ENCODE measurements at regions not wholly inside any gene's neighbourhood (a gene's known extent, or its start where the extent isn't known, plus 50 kb on each side); places are given as distances from the start of the nearest gene placed in this dataset.

DNA sequence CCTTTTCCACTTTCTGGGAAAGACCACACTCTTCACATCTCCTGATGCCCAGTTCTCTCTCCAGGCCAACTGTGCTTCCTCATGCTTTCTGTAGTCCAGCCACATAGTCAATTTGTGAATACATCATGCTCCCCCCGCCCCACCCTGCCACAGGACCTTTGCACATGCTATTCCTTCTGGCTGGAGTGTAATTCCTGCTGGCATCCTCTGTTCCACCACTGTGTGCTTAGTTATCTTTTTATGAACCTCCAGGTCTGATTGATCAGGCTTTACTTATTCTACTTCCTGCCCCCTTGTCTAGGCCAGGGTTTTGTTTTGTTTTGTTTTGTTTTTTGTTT lies 372.6 kb upstream of the RIOK2 start:
- no peaks in the 10 kb centered on the region for H3K27me3 ChIP-seq
- no peaks in the 10 kb centered on the region for H3K4me1 ChIP-seq
- no peak overlapping the region for H3K27ac ChIP-seq
- H3K9me3 ChIP-seq = no peaks in the 10 kb centered on the region
- DNase-seq (ENCODE audit: low spot score) = no peak
- no peak overlapping the region for H3K4me3 ChIP-seq
- TF ChIP-seq, protein P1, sequence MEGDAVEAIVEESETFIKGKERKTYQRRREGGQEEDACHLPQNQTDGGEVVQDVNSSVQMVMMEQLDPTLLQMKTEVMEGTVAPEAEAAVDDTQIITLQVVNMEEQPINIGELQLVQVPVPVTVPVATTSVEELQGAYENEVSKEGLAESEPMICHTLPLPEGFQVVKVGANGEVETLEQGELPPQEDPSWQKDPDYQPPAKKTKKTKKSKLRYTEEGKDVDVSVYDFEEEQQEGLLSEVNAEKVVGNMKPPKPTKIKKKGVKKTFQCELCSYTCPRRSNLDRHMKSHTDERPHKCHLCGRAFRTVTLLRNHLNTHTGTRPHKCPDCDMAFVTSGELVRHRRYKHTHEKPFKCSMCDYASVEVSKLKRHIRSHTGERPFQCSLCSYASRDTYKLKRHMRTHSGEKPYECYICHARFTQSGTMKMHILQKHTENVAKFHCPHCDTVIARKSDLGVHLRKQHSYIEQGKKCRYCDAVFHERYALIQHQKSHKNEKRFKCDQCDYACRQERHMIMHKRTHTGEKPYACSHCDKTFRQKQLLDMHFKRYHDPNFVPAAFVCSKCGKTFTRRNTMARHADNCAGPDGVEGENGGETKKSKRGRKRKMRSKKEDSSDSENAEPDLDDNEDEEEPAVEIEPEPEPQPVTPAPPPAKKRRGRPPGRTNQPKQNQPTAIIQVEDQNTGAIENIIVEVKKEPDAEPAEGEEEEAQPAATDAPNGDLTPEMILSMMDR (IDR thresholded peaks at IDR 0.05) = no peak
- no peaks in the 10 kb centered on the region for H3K36me3 ChIP-seq

DNA sequence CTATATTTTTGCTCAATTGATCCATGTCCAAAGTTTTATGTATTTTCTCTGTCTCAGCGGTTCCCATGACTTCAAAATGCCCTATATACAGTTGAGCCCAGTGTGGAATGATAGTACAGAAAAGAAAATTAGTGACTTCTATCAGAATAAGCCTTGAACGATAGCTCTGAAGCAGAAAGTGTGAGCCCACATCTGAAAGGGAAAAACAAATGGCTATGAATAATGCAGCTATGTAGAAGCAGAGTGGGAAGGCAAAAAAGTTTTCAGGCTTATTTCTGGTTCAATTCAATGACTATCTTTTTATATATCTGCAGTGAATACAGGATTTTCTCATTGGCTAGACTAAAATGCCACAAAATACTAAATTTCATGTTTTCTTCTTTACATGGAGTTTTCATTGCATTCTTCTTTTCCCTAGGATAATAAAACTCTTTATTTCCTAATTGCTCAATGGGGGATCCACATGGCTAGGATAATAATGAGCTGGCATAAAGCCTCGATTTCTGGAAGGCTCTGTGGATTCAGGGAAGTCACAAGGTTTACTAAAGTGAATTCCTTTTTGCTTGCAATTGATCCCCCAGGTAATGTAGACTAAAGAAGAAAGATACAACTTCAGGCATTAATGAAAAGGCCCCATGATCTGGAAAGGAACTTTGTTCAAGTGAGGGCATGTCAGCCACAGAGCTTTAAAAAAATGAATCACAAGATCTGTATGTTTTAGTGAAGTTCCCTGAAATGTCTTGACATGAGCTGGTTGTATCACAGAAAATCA lies 377.0 kb upstream of the RIOK2 start:
- Histone ChIP-seq H3K27me3 (no peaks in the 10 kb centered on the region), H3K4me3 (no peak overlapping the region), H3K36me3 (no peaks in the 10 kb centered on the region), H3K9me3 (no peaks in the 10 kb centered on the region), H3K4me1 (no peaks in the 10 kb centered on the region), H3K27ac (no peak overlapping the region)
- TF ChIP-seq, protein P1 (IDR thresholded peaks at IDR 0.05) = no peak
- no peak for DNase-seq (ENCODE audit: low spot score)

GRCh38 chr5:97560599-97560993 lies 377.5 kb upstream of the RIOK2 start:
- no peak for DNase-seq (ENCODE audit: low spot score)
- no peak overlapping the region for H3K4me3 ChIP-seq
- TF ChIP-seq, protein P1 (IDR thresholded peaks at IDR 0.05) = no peak

GRCh38 chr5:97563050-97563657 lies 380.1 kb upstream of the RIOK2 start:
- Histone ChIP-seq H3K36me3 (no peaks in the 10 kb centered on the region), H3K4me1 (no peaks in the 10 kb centered on the region), H3K27ac (no peak overlapping the region), H3K9me3 (peaks cover 0 to 9% of the 10 kb centered on the region in 2 donors), H3K27me3 (no peaks in the 10 kb centered on the region), H3K4me3 (no peak overlapping the region)
- TF ChIP-seq, protein P1 (IDR thresholded peaks at IDR 0.05) = no peak
- no peak for DNase-seq (ENCODE audit: low spot score)

More at GRCh38 chr5:97560599-97560993, 377.5 kb upstream of the RIOK2 start:
- Histone ChIP-seq H3K36me3 (no peaks in the 10 kb centered on the region), H3K27me3 (no peaks in the 10 kb centered on the region), H3K27ac (no peak overlapping the region), H3K4me1 (no peaks in the 10 kb centered on the region), H3K9me3 (no peaks in the 10 kb centered on the region)

DNA sequence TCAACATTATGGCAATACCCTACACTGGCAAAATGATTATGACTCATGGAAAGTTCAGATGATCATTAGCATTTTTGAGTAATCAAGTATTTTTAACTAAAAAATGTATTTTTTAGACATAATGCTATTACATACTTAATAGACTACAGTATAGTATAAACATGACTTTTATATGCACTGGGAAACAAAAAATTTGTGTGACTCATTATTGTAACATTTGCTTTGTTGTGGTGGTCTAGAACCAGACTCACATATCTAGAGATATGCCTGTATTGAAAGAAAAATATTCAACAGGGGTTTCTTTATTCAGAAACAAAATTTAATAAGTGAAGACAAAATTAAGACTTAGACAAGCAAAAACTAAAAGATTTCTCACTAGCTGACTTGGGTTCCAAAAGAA lies 385.3 kb upstream of the RIOK2 start:
- Histone ChIP-seq H3K4me1 (no peaks in the 10 kb centered on the region), H3K27me3 (no peaks in the 10 kb centered on the region), H3K4me3 (no peak overlapping the region), H3K9me3 (peaks cover 0 to 20% of the 10 kb centered on the region in 2 donors), H3K36me3 (no peaks in the 10 kb centered on the region), H3K27ac (no peak overlapping the region)
- TF ChIP-seq, protein P1 (IDR thresholded peaks at IDR 0.05) = no peak
- no peak for DNase-seq (ENCODE audit: low spot score)
